H1 (cell line): ENCODE measurements at regions not wholly inside any gene's neighbourhood (a gene's known extent, or its start where the extent isn't known, plus 50 kb on each side); places are given as distances from the start of the nearest gene placed in this dataset.

ENCODE experiments used
- BRCA1 ChIP-seq: IDR thresholded peaks from 2 replicates; pipeline ENCODE4 v1.6.1; 2012; ENCODE audit warnings: low read depth, low read length, improper control_type of control experiment
- CEBPB ChIP-seq: IDR thresholded peaks from 2 replicates; pipeline ENCODE4 v1.6.1; 2012; ENCODE audit warnings: low read depth, low read length

GRCh38 chr2:8520791-8521344 is 161.0 kb upstream of the ID2 start (continued):
- TF ChIP-seq CEBPB (no peak), BRCA1 (no peak)
